T-cell (primary cell): ENCODE measurements at regions not wholly inside any gene's neighbourhood (a gene's known extent, or its start where the extent isn't known, plus 50 kb on each side); places are given as distances from the start of the nearest gene placed in this dataset.

Experiments used
- ATAC-seq, 4 experiments: fragments of 200-7000 bp in 3 of 4; fragments of 150-1000 bp in 1 of 4; cut with Tn5 transposase; replicated peaks in 1 of 4; 1 replicate in 3 of 4; 2 replicates in 1 of 4; pipeline ENCODE4 v1.10.0; 2021; ENCODE audit warnings: moderate library complexity in 3 of 4, mild to moderate bottlenecking in 2 of 4, moderate number of reproducible peaks in 1 of 4
- CTCF ChIA-PET, 2 donors: fragments of 300-600 bp; sonication (Branson Sonifier 250); formaldehyde crosslinking; loops; one replicate each; lab custom pipeline; 2022; ENCODE audit warnings: antibody characterized with exemption in 2 of 2; lab: Charles Lee
- POLR2A ChIA-PET, 2 donors: fragments of 300-600 bp; sonication (Branson Sonifier 250); formaldehyde crosslinking; loops; one replicate each; lab custom pipeline; 2022; ENCODE audit warnings: antibody characterized with exemption in 2 of 2; lab: Charles Lee
- DNase-seq, 35 experiments: peaks; one replicate each; pipeline versions ENCODE4 v3.0.0 to v3.0.0-alpha.2; 2013 to 2023
- H3K27ac ChIP-seq: one replicate; pipeline ENCODE4 v1.5.1; 2013; ENCODE audit warnings: low read length
- H3K27me3 ChIP-seq, 2 experiments: replicated peaks in 1 of 2; 1 replicate in 1 of 2; 2 replicates in 1 of 2; pipeline versions ENCODE4 v1.6.1 to v1.7.0; 2013; ENCODE audit warnings: low read length in 1 of 2, mixed read lengths in 1 of 2; ENCODE audit not compliant: control insufficient read depth in 2 of 2, insufficient read depth in 2 of 2; ENCODE audit errors: extremely low read depth in 1 of 2
- H3K36me3 ChIP-seq, 2 donors: 1 replicate in 1 of 2; 2 replicates in 1 of 2; pipeline versions ENCODE4 v1.6.1 to v1.7.0; 2013; ENCODE audit warnings: low read length in 1 of 2; ENCODE audit not compliant: control insufficient read depth in 2 of 2, insufficient read depth in 1 of 2; ENCODE audit errors: extremely low read depth in 1 of 2
- H3K4me1 ChIP-seq, 2 experiments: 1 replicate in 1 of 2; 2 replicates in 1 of 2; pipeline versions ENCODE4 v1.6.1 to v1.7.0; 2013; ENCODE audit warnings: low read length in 2 of 2, mixed read lengths in 1 of 2; ENCODE audit not compliant: insufficient read depth in 2 of 2, control insufficient read depth in 1 of 2; ENCODE audit errors: extremely low read depth in 1 of 2
- H3K4me3 ChIP-seq, 2 donors: 1 replicate in 1 of 2; 2 replicates in 1 of 2; pipeline versions ENCODE4 v1.5.1 to v1.7.0; 2013; ENCODE audit warnings: mild to moderate bottlenecking in 2 of 2, low read length in 1 of 2, moderate library complexity in 1 of 2; ENCODE audit not compliant: control insufficient read depth in 1 of 2; ENCODE audit errors: extremely low read depth in 1 of 2
- H3K9me3 ChIP-seq: 2 replicates; pipeline ENCODE4 v1.7.0; 2013
- H3K27ac Mint-ChIP-seq, 2 donors: one replicate each; pipeline ENCODE4 v1.8.0; 2020 to 2021; ENCODE audit warnings: mild to moderate bottlenecking in 2 of 2, mixed read lengths in 2 of 2
- H3K27me3 Mint-ChIP-seq, 2 donors: one replicate each; pipeline ENCODE4 v1.8.0; 2021 to 2022; ENCODE audit warnings: mixed read lengths in 2 of 2
- H3K36me3 Mint-ChIP-seq: one replicate; pipeline ENCODE4 v1.8.0; 2021; ENCODE audit warnings: mixed read lengths
- H3K4me1 Mint-ChIP-seq, 3 donors: one replicate each; pipeline ENCODE4 v1.8.0; 2020 to 2022; ENCODE audit warnings: mixed read lengths in 3 of 3, mild to moderate bottlenecking in 1 of 3
- H3K4me3 Mint-ChIP-seq, 3 donors: one replicate each; pipeline ENCODE4 v1.8.0; 2020 to 2022; ENCODE audit warnings: mild to moderate bottlenecking in 3 of 3, mixed read lengths in 3 of 3, moderate library complexity in 3 of 3
- H3K9me3 Mint-ChIP-seq, 3 donors: one replicate each; pipeline ENCODE4 v1.8.0; 2020 to 2022; ENCODE audit warnings: mixed read lengths in 3 of 3
- WGBS: methylation state at CpG from one replicate; pipeline ENCODE4 v1.1.5; 2013; ENCODE audit warnings: missing lambda C conversion rate; ENCODE audit not compliant: insufficient coverage; 5-methylcytosine and 5-hydroxymethylcytosine counted together

- H3K9me3 ChIP-seq = no peaks in the 10 kb centered on the region
- Mint-ChIP-seq H3K4me3 (no peak overlapping the region), H3K36me3 (no peaks in the 10 kb centered on the region), H3K9me3 (no peaks in the 10 kb centered on the region), H3K4me1 (no peaks in the 10 kb centered on the region), H3K27ac (no peak overlapping the region), H3K27me3 (peaks cover 0 to 9% of the 10 kb centered on the region in 2 donors)
- ChIA-PET CTCF (interaction anchor here in 1 of 2 donors (0.6 kb wide), 1 partner anchor 626 kb away, joined by 5 read pairs; no protein-coding TSS in a partner anchor), POLR2A (interaction anchor here in 1 of 2 donors (0.6 kb wide), 1 partner anchor 23 kb away, joined by 9 read pairs; no protein-coding TSS in a partner anchor)
- H3K36me3 ChIP-seq = no peaks in the 10 kb centered on the region
- no peak overlapping the region for H3K27ac ChIP-seq
- DNase-seq = no peak
- no peaks in the 10 kb centered on the region for H3K4me1 ChIP-seq
- 76% methylated on average over 8 of the region's 8 CpGs for WGBS
- peaks cover 0 to 21% of the 10 kb centered on the region in 2 experiments for H3K27me3 ChIP-seq
- ATAC-seq = no peak
- no peak overlapping the region for H3K4me3 ChIP-seq
Measured at GRCh38 chr22:19638282-19639015, 75.9 kb upstream of the SEPTIN5 start.

DNA sequence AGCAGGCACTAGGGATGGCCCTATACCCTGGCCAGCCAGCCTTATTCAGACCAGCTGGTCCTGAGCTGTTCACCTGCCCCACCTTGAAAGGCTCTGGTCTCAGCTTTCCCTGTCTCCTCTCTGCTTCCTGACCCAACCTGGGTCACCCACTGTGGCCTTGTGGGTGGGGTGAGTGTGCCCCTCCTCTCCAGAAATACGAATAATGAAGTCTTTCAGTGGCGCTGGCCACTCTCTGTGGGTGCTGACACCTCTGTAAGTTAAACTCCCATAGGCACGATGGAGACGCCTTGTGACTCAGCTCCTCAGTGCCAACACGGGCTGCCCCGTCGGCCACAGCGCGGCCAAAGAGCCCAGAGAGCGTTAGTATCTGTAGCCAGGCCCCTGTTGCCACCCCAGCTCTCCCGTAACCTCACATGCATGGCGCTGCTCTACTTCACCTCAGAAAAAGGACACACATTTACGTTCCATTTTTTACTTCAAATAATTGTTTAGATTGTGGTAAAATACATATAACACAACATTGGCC is 74.6 kb upstream of the SEPTIN5 start:
- H3K4me3 Mint-ChIP-seq = no peak overlapping the region
- peaks cover 0 to 29% of the 10 kb centered on the region in 2 experiments for H3K27me3 ChIP-seq
- peaks cover 0 to 22% of the 10 kb centered on the region in 2 donors for H3K27me3 Mint-ChIP-seq
- no peaks in the 10 kb centered on the region for H3K36me3 ChIP-seq
- ATAC-seq (no peak), DNase-seq (no peak)
- no peaks in the 10 kb centered on the region for H3K4me1 Mint-ChIP-seq
- no peak overlapping the region for H3K27ac ChIP-seq
- no peaks in the 10 kb centered on the region for H3K9me3 Mint-ChIP-seq
- no peaks in the 10 kb centered on the region for H3K4me1 ChIP-seq
- WGBS = 91% methylated on average over 10 of the region's 13 CpGs
- POLR2A ChIA-PET = no interaction called here
- CTCF ChIA-PET = no interaction called here
- no peaks in the 10 kb centered on the region for H3K9me3 ChIP-seq
- H3K27ac Mint-ChIP-seq = no peak overlapping the region
- no peaks in the 10 kb centered on the region for H3K36me3 Mint-ChIP-seq
- H3K4me3 ChIP-seq = no peak overlapping the region

DNA sequence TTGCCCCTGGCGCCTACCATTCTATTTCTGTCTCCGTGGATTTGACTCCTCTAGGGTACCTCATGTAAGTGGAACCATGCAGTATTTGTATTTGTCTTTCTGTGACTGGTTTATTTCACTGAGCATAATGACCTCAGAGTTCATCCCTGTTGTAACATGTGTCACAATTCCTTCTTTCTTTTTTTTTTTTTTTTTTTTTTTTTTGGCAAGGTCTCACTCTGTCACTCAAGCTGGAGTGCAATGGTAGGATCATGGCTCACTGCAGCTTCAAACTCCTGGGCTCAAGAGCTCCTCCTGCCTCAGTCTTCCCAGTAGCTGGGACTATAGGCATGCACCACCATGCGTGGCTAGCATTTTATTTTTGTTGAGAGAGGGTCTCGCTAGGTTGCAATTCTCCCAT is 74.0 kb upstream of the SEPTIN5 start:
- no peaks in the 10 kb centered on the region for H3K4me1 ChIP-seq
- H3K27me3 Mint-ChIP-seq = peaks cover 6 to 28% of the 10 kb centered on the region in 2 donors
- no peaks in the 10 kb centered on the region for H3K36me3 Mint-ChIP-seq
- no peaks in the 10 kb centered on the region for H3K9me3 ChIP-seq
- ChIA-PET CTCF (no interaction called here), POLR2A (no interaction called here)
- no peak for ATAC-seq
- no peak overlapping the region for H3K4me3 Mint-ChIP-seq
- H3K36me3 ChIP-seq = no peaks in the 10 kb centered on the region
- WGBS = no CpG with 5 or more reads among the region's 4 CpGs
- H3K27ac ChIP-seq = no peak overlapping the region
- H3K27ac Mint-ChIP-seq = no peak overlapping the region
- no peaks in the 10 kb centered on the region for H3K4me1 Mint-ChIP-seq
- no peak overlapping the region for H3K4me3 ChIP-seq
- H3K27me3 ChIP-seq = peaks cover 0 to 35% of the 10 kb centered on the region in 2 experiments
- DNase-seq = no peak
- H3K9me3 Mint-ChIP-seq = no peaks in the 10 kb centered on the region

- no peak for ATAC-seq
- no peaks in the 10 kb centered on the region for H3K4me1 Mint-ChIP-seq
- 79% methylated on average over 13 of the region's 25 CpGs for WGBS
- Histone ChIP-seq H3K4me3 (no peak overlapping the region), H3K27ac (no peak overlapping the region), H3K4me1 (no peaks in the 10 kb centered on the region), H3K9me3 (no peaks in the 10 kb centered on the region), H3K27me3 (peaks cover 0 to 43% of the 10 kb centered on the region in 2 experiments), H3K36me3 (no peaks in the 10 kb centered on the region)
- no peaks in the 10 kb centered on the region for H3K36me3 Mint-ChIP-seq
- H3K27me3 Mint-ChIP-seq = peaks cover 10 to 34% of the 10 kb centered on the region in 2 donors
- no peak overlapping the region for H3K4me3 Mint-ChIP-seq
- peaks cover 0 to under 1% (median 0%) of the 10 kb centered on the region in 3 donors for H3K9me3 Mint-ChIP-seq
- no peak for DNase-seq
- H3K27ac Mint-ChIP-seq = no peak overlapping the region
- POLR2A ChIA-PET = no interaction called here
- CTCF ChIA-PET = no interaction called here
Measured at GRCh38 chr22:19641254-19641982, 72.9 kb upstream of the SEPTIN5 start.

GRCh38 chr22:19641983-19642451 is 72.3 kb upstream of the SEPTIN5 start:
- no peak overlapping the region for H3K4me3 Mint-ChIP-seq
- ChIA-PET CTCF (no interaction called here), POLR2A (no interaction called here)
- H3K27ac Mint-ChIP-seq = no peak overlapping the region
- H3K27me3 ChIP-seq = peaks cover 0 to 45% of the 10 kb centered on the region in 2 experiments
- DNase-seq (no peak), ATAC-seq (no peak)
- H3K36me3 ChIP-seq = no peaks in the 10 kb centered on the region
- H3K9me3 Mint-ChIP-seq = peaks cover 0 to 4% (median 3%) of the 10 kb centered on the region in 3 donors
- H3K4me3 ChIP-seq = no peak overlapping the region
- H3K36me3 Mint-ChIP-seq = no peaks in the 10 kb centered on the region
- no peaks in the 10 kb centered on the region for H3K4me1 Mint-ChIP-seq
- WGBS = 84% methylated on average over 18 of the region's 18 CpGs
- no peaks in the 10 kb centered on the region for H3K9me3 ChIP-seq
- H3K4me1 ChIP-seq = no peaks in the 10 kb centered on the region
- H3K27ac ChIP-seq = no peak overlapping the region
- peaks cover 14 to 34% of the 10 kb centered on the region in 2 donors for H3K27me3 Mint-ChIP-seq

DNA sequence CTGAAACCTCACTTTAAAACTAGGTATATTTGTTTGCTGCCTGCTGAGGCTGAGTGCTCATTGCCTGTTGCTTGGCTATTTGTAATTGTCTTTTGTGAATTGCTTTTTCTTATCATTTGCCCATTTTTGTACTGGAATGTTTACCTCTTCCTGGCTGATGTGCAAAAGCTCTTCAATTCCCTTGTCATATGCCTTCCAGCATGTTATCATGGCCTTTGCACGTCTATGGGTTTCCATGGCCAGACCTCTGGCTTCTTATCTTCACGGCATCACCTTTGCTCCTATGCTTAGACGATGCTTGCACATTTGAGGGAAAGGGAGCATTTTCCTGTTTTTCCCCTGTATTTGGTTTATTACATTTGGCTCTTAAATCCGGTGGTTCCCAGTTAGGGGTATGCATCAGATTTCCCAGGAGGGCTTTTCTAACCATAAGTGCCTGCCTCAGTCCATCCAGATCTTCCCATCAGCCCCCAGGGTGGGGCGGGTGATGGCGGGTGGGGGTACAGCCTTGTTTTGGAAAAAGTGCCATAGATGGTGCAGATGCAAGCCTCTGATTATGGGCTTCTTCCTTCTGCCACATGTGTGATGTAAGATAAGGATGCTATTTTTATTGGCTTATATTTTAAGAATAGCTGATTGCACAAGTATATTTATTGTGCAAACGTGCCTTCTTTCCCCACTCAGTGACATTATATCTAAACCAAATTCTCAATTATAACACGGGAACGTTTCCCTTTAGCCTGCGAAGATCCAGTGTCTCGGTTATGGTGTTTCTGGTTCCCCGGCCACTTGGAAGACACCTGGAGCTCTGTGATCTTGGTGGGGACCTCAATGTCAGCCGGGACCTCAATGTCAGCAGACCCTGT is 70.6 kb upstream of the SEPTIN5 start:
- H3K27ac Mint-ChIP-seq = no peak overlapping the region
- H3K27me3 Mint-ChIP-seq = peaks cover 18 to 34% of the 10 kb centered on the region in 2 donors
- ChIA-PET POLR2A (no interaction called here), CTCF (no interaction called here)
- no peaks in the 10 kb centered on the region for H3K36me3 Mint-ChIP-seq
- H3K9me3 Mint-ChIP-seq = peaks cover 7 to 12% (median 11%) of the 10 kb centered on the region in 3 donors
- DNase-seq (no peak), ATAC-seq (no peak)
- no peaks in the 10 kb centered on the region for H3K4me1 ChIP-seq
- H3K4me3 ChIP-seq = no peak overlapping the region
- H3K4me3 Mint-ChIP-seq = no peak overlapping the region
- 36% methylated on average over 9 of the region's 13 CpGs for WGBS
- H3K4me1 Mint-ChIP-seq = no peaks in the 10 kb centered on the region
- peaks cover 0 to 45% of the 10 kb centered on the region in 2 experiments for H3K27me3 ChIP-seq
- H3K36me3 ChIP-seq = no peaks in the 10 kb centered on the region
- no peak overlapping the region for H3K27ac ChIP-seq
- peaks cover 2% of the 10 kb centered on the region for H3K9me3 ChIP-seq
